Stimulated activated CD8-positive, alpha-beta memory T cell treated with anti-CD3 and anti-CD28 coated beads, Interleukin-15, amount 100 ng/mL, for 48 hours (primary cell): ENCODE measurements at regions not wholly inside any gene's neighbourhood (a gene's known extent, or its start where the extent isn't known, plus 50 kb on each side); places are given as distances from the start of the nearest gene placed in this dataset.

Source experiments
- DNase-seq, 2 donors: peaks; one replicate each; pipeline ENCODE4 v3.0.0-alpha.2; 2020; ENCODE audit warnings: low read depth in 2 of 2

GRCh38 chr14:82710267-82710841, 1176.7 kb upstream of the SEL1L start:
- peak; percentile 1 to 3 for DNase-seq

- no peak for DNase-seq
Measured at GRCh38 chr14:82719617-82720016, 1186.0 kb upstream of the SEL1L start.

GRCh38 chr14:82720431-82720830, 1186.8 kb upstream of the SEL1L start:
- no peak for DNase-seq

GRCh38 chr14:82720946-82721345, 1187.3 kb upstream of the SEL1L start:
- no peak for DNase-seq

GRCh38 chr14:82724316-82724715, 1190.7 kb upstream of the SEL1L start:
- no peak for DNase-seq

GRCh38 chr14:82725213-82725612, 1191.6 kb upstream of the SEL1L start:
- no peak for DNase-seq

GRCh38 chr14:82731526-82731925, 1197.9 kb upstream of the SEL1L start:
- DNase-seq, result no peak

GRCh38 chr14:82740547-82740946, 1206.9 kb upstream of the SEL1L start:
- DNase-seq, result no peak

GRCh38 chr14:82755476-82755875, 1221.8 kb upstream of the SEL1L start:
- DNase-seq, result no peak

GRCh38 chr14:82755923-82756322, 1222.3 kb upstream of the SEL1L start:
- no peak for DNase-seq

- no peak for DNase-seq
Measured at GRCh38 chr14:82757776-82758175, 1224.1 kb upstream of the SEL1L start.

- no peak for DNase-seq
Measured at GRCh38 chr14:82759656-82760055, 1226.0 kb upstream of the SEL1L start.

GRCh38 chr14:82766123-82766522, 1232.5 kb upstream of the SEL1L start:
- DNase-seq, result no peak

GRCh38 chr14:82766996-82767395, 1233.3 kb upstream of the SEL1L start:
- no peak for DNase-seq

- DNase-seq, result no peak
Measured at GRCh38 chr14:82776958-82777357, 1243.3 kb upstream of the SEL1L start.

GRCh38 chr14:82778008-82778590, 1244.4 kb upstream of the SEL1L start:
- no peak for DNase-seq

GRCh38 chr14:82778601-82779000, 1244.9 kb upstream of the SEL1L start:
- DNase-seq, result no peak

GRCh38 chr14:82779301-82779700, 1245.6 kb upstream of the SEL1L start:
- DNase-seq, result no peak

- no peak for DNase-seq
Measured at GRCh38 chr14:82785756-82786482, 1252.3 kb upstream of the SEL1L start.

GRCh38 chr14:82786483-82786880, 1252.8 kb upstream of the SEL1L start:
- no peak for DNase-seq

- no peak for DNase-seq
Measured at GRCh38 chr14:82796086-82796485, 1262.4 kb upstream of the SEL1L start.

- DNase-seq, result no peak
Measured at GRCh38 chr14:82798276-82798675, 1264.6 kb upstream of the SEL1L start.
